ENCODE measurements at regions not wholly inside any gene's neighbourhood (a gene's known extent, or its start where the extent isn't known, plus 50 kb on each side); places are given as distances from the start of the nearest gene placed in this dataset.

DNA sequence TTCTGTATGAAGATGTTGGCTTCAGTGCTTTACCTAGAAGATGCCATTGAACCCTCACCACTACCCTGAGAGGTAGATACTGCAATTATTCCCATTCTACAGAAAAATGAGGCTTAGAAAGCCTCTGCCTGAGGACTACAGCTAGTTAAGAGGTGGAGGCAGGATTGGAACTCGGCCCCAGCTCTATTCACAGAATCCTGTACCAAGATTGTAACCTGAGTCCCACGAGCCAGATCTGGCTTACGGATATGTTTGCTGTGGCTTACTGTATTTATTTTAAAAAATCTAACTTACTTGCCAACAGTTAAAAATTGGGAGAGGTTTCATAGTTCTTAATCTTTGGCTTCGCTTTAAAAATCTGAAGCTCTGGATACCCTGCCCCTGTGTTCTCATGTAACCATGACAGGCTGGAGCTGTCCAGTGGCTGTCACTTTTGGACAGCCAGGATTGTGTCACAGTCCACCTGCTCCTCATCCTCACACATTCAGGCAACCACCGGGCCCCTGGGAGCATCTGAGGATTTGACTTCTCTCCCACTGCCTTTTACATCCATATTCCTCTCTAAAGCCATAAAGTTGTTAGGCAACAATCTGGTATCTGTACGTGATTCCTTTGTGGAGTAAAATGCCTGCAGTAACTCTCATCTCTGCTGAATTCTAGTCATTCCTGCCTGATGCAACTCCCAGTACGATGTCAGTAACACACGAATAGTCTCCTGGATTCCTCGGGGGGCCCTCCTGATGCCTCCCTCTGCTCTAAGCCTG lies 160.8 kb upstream of the SERP2 start:
- TF ChIP-seq, protein P1, sequence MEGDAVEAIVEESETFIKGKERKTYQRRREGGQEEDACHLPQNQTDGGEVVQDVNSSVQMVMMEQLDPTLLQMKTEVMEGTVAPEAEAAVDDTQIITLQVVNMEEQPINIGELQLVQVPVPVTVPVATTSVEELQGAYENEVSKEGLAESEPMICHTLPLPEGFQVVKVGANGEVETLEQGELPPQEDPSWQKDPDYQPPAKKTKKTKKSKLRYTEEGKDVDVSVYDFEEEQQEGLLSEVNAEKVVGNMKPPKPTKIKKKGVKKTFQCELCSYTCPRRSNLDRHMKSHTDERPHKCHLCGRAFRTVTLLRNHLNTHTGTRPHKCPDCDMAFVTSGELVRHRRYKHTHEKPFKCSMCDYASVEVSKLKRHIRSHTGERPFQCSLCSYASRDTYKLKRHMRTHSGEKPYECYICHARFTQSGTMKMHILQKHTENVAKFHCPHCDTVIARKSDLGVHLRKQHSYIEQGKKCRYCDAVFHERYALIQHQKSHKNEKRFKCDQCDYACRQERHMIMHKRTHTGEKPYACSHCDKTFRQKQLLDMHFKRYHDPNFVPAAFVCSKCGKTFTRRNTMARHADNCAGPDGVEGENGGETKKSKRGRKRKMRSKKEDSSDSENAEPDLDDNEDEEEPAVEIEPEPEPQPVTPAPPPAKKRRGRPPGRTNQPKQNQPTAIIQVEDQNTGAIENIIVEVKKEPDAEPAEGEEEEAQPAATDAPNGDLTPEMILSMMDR (IDR thresholded peaks at IDR 0.05), result no peak
- no peak for TF ChIP-seq EP300 (IDR thresholded peaks at IDR 0.05)

Measured in tibial nerve (tissue), 4 donors.